Neural cell (in vitro differentiated cells): ENCODE measurements at regions not wholly inside any gene's neighbourhood (a gene's known extent, or its start where the extent isn't known, plus 50 kb on each side); places are given as distances from the start of the nearest gene placed in this dataset.

ENCODE experiments used
- CTCF ChIP-seq: fragments of 450-650 bp; IDR thresholded peaks from 2 replicates; pipeline ENCODE4 v1.5.1; 2014; ENCODE audit warnings: antibody characterized with exemption, mild to moderate bottlenecking, moderate library complexity; ENCODE audit not compliant: poor library complexity, severe bottlenecking
- EZH2 ChIP-seq: fragments of 200-600, 300-800 bp; shearing (Covaris generic), sonication (generic); IDR thresholded peaks from 2 replicates; pipeline ENCODE4 v1.6.1; 2014; ENCODE audit warnings: antibody characterized with exemption, low read length, borderline replicate concordance, mild to moderate bottlenecking; ENCODE audit not compliant: insufficient read depth, poor library complexity, severe bottlenecking
- MXI1 ChIP-seq: fragments of 450-650 bp; conservative IDR thresholded peaks from 2 replicates; pipeline ENCODE4 v1.6.1; 2014; ENCODE audit warnings: antibody characterized with exemption, mild to moderate bottlenecking; ENCODE audit not compliant: poor library complexity, severe bottlenecking
- POLR2AphosphoS5 ChIP-seq: IDR thresholded peaks from 2 replicates; pipeline ENCODE4 v1.6.1; 2012
- SMC3 ChIP-seq: fragments of 450-650 bp; conservative IDR thresholded peaks from 2 replicates; pipeline ENCODE4 v1.6.1; 2014; ENCODE audit warnings: antibody characterized with exemption, mild to moderate bottlenecking, moderate library complexity; ENCODE audit not compliant: poor library complexity
- TF ChIP-seq, protein P1 (sequence below): IDR thresholded peaks from 2 replicates; pipeline ENCODE4 v1.6.1; 2012; ENCODE audit warnings: borderline replicate concordance

GRCh38 chr2:51222106-51222505 is 190.2 kb upstream of the NRXN1 start:
- TF ChIP-seq CTCF (no peak), MXI1 (no peak), SMC3 (no peak), POLR2AphosphoS5 (no peak), EZH2 (no peak)
- TF ChIP-seq, protein P1, sequence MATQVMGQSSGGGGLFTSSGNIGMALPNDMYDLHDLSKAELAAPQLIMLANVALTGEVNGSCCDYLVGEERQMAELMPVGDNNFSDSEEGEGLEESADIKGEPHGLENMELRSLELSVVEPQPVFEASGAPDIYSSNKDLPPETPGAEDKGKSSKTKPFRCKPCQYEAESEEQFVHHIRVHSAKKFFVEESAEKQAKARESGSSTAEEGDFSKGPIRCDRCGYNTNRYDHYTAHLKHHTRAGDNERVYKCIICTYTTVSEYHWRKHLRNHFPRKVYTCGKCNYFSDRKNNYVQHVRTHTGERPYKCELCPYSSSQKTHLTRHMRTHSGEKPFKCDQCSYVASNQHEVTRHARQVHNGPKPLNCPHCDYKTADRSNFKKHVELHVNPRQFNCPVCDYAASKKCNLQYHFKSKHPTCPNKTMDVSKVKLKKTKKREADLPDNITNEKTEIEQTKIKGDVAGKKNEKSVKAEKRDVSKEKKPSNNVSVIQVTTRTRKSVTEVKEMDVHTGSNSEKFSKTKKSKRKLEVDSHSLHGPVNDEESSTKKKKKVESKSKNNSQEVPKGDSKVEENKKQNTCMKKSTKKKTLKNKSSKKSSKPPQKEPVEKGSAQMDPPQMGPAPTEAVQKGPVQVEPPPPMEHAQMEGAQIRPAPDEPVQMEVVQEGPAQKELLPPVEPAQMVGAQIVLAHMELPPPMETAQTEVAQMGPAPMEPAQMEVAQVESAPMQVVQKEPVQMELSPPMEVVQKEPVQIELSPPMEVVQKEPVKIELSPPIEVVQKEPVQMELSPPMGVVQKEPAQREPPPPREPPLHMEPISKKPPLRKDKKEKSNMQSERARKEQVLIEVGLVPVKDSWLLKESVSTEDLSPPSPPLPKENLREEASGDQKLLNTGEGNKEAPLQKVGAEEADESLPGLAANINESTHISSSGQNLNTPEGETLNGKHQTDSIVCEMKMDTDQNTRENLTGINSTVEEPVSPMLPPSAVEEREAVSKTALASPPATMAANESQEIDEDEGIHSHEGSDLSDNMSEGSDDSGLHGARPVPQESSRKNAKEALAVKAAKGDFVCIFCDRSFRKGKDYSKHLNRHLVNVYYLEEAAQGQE = no peak
